Stomach (tissue), 4 donors: ENCODE measurements at regions not wholly inside any gene's neighbourhood (a gene's known extent, or its start where the extent isn't known, plus 50 kb on each side); places are given as distances from the start of the nearest gene placed in this dataset.

ENCODE experiments used
- CTCF ChIP-seq, 7 experiments: fragments of 450-650 bp in 4 of 7; fragments of 200-600 bp in 3 of 7; sonication (generic) in 3 of 7; IDR thresholded peaks; one replicate each; pipeline ENCODE4 v1.5.1; 2016 to 2019; ENCODE audit warnings: antibody characterized with exemption in 7 of 7, control low read depth in 2 of 7, mild to moderate bottlenecking in 1 of 7
- POLR2A ChIP-seq, 4 donors: fragments of 450-650 bp; IDR thresholded peaks; one replicate each; pipeline ENCODE4 v1.6.1; 2016; ENCODE audit warnings: antibody characterized with exemption in 4 of 4, control low read depth in 2 of 4, mild to moderate bottlenecking in 1 of 4, moderate library complexity in 1 of 4
- POLR2AphosphoS5 ChIP-seq, 3 donors: sonication (generic); formaldehyde crosslinking; IDR thresholded peaks; one replicate each; pipeline ENCODE4 v1.6.1; 2016; ENCODE audit warnings: antibody characterized with exemption in 3 of 3

- TF ChIP-seq CTCF (IDR thresholded peaks at IDR 0.05) (no peak), POLR2A (IDR thresholded peaks at IDR 0.05) (no peak), POLR2AphosphoS5 (IDR thresholded peaks at IDR 0.05) (no peak)
These were observed 357.1 kb downstream of the BCL11B start for GRCh38 chr14:98914942-98915341.
